GM12891 (cell line): ENCODE measurements at regions not wholly inside any gene's neighbourhood (a gene's known extent, or its start where the extent isn't known, plus 50 kb on each side); places are given as distances from the start of the nearest gene placed in this dataset.

Experiments
- PAX5 ChIP-seq: IDR thresholded peaks from 2 replicates; pipeline ENCODE4 v1.6.1; 2011; ENCODE audit warnings: low read length, moderate library complexity, mild to moderate bottlenecking; ENCODE audit not compliant: insufficient read depth, severe bottlenecking
- POLR2A ChIP-seq: IDR thresholded peaks from 2 replicates; pipeline ENCODE4 v1.6.1; 2011; ENCODE audit warnings: low read depth, low read length, control low read depth
- POLR2AphosphoS5 ChIP-seq: IDR thresholded peaks from 2 replicates; pipeline ENCODE4 v1.6.1; 2011; ENCODE audit warnings: low read depth, low read length, control low read depth
- POU2F2 ChIP-seq: IDR thresholded peaks from 2 replicates; pipeline ENCODE4 v1.6.1; 2011; ENCODE audit warnings: low read depth, mild to moderate bottlenecking, control low read depth, low read length, moderate library complexity
- SPI1 ChIP-seq: IDR thresholded peaks from 2 replicates; pipeline ENCODE4 v1.6.1; 2011; ENCODE audit warnings: low read depth, low read length, control low read depth
- TAF1 ChIP-seq: IDR thresholded peaks from 2 replicates; pipeline ENCODE4 v1.6.1; 2011; ENCODE audit warnings: low read depth, low read length, control low read depth

DNA sequence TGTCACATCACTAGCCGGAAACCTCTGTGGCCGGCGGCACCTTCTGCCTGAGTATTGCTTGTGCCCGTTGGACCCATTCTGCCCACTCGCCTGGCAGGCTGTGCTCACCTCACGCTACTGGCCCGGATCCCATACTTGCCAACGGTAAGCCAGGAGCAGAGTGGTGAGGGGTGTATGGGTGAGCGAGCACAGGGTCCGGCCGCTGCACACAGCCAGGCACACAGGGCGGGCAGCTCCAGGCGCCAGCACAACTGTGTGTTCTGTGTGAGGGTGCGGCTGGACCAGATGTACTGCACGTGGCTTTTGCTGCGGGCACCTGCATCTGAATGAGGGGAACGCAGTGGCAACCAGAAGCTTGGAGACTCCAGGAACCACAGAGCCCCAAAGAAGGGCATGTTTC, 455.7 kb downstream of the CDH8 start:
- TF ChIP-seq POLR2AphosphoS5 (no peak), POLR2A (no peak), PAX5 (no peak), POU2F2 (no peak), SPI1 (no peak), TAF1 (no peak)
